ENCODE measurements at regions not wholly inside any gene's neighbourhood (a gene's known extent, or its start where the extent isn't known, plus 50 kb on each side); places are given as distances from the start of the nearest gene placed in this dataset.

DNA sequence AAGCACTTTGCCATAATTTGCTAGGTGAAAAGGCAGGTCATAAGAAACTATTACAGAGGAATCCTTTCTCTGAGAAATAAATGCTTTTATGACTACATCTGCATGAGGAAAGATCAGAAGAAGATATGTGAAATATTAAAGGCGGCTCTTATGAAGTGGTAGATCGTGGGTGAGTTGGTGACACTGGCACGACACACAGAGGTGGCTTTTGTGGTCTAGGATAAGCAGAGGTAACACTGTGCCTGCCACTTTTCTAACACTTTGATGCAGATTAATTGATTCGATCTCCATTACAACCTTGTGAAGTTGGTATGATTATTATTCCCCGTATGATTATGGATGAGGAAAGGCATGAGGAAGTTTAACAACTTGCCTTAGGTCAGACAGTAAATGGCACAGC, 60.0 kb upstream of the ELK3 start:
- DNase-seq = no peak

DNA sequence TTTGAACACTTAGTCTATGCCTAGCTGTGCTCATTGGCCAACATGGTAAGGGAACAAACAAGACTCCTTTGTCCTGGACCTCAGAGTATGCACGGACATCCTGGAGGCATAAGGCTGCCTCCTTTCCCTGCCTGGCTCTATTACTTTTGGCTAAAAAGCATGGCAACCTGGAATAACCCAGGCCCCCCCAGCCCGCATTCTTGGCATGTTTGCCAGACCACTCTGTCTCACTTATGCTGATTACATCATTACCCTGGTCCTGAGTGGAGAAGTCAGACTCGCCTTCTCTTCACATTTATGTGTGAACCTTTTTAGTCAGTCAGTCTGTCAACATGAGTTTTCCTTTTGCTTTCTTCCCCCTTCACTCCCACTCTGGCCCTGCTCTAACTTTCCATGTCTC, 58.0 kb upstream of the ELK3 start:
- no peak for DNase-seq

DNA sequence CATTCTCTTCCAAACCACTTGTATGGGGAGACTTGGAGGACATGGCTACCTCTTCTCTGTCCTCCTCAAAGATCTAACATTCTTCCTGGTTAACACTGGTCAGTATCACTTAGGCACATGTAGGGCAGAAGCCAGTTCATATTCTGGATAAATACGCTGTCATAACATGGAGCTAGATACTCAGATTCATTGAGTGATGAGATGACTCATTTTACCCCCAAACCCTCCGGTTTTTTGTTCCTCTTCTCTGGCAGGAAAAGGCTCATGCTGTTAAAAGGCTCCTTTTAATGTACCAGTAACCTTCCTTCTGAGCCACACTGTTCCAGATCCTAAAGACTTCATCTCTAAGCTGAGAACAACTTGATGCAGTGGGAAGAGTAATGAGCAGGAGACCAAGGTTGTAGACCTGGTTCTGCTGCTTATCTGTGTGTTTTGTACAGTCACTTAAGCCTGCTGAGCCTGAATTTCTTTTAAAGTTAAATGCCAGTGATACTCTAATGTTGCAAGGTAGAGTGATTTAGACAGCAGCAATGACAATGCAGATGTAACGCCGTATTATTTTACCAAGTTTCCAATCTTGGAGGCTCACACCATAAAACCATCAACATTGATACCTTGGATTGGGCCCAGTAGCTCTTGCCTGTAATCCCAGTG, 57.3 kb upstream of the ELK3 start:
- no peak for DNase-seq

DNA sequence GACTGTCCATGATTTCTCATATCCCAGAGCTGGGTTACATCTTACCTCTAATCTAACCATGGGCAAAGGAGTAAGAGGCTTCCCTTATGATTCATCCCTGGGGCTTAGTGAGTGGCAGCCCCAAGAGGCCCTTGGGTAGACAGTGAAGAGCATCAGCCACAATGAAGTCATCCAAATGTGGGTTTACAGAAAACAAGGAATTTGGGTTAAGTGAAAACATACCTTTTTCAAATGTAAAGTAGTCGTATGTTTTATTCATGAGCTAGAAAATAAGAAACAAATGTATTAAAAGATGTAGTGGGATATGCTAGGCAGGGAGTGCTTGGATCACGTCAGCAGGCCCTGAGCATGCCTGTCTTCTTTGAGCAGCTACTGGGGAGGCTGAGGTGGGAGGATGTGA, 54.0 kb upstream of the ELK3 start:
- DNase-seq = no peak

DNA sequence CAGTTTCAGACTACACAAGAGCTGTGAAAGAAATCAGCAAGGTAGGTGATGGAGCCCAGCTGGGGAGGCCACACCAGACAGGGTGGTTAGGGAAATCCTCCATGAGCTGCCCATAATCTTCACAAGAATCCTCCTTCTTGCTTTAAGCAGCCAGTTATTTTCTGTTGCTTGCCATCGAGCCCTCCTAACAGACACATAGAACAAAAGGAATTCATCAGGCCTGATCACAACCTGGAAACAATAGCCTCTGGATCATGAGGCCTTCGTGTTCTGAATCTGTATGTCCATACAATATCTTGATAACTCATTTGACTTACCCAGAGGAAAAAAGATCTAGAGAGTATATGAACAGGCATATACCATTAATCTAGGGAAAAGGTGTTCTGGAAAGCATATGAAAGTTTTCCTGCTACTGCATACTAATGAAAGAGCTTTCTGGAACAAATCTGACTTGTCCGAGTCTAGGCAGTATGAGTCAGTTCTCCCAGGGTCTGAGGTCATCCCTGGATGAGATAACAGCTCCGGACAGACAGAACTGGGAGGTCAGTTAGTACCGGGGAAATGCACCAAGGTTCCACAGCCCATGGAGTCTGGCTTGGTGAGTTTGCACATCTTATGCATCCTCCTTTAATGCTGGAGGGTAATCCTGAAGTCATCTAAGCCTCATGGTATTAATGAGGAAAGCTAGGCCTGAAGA, 52.8 kb upstream of the ELK3 start:
- no peak for DNase-seq

DNA sequence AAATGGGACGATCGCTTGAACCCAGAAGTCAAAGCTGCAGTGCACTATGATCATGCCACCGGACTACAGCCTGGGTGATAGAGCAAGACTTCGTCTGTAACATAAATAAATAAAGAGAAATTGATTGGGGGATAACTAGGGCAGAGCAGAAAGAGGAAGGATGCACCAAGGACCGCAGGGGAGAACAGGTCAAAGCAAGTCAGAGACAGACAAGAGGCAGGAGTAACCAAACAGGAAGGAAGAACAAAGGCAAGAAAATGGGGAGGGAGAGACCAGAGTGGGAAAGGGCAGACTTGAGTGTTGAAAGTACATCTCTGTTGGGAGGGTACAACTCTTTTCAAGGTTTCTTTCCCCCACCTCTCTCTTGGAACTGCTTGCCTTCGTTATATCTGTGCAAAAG, 50.8 kb upstream of the ELK3 start:
- DNase-seq = no peak

DNA sequence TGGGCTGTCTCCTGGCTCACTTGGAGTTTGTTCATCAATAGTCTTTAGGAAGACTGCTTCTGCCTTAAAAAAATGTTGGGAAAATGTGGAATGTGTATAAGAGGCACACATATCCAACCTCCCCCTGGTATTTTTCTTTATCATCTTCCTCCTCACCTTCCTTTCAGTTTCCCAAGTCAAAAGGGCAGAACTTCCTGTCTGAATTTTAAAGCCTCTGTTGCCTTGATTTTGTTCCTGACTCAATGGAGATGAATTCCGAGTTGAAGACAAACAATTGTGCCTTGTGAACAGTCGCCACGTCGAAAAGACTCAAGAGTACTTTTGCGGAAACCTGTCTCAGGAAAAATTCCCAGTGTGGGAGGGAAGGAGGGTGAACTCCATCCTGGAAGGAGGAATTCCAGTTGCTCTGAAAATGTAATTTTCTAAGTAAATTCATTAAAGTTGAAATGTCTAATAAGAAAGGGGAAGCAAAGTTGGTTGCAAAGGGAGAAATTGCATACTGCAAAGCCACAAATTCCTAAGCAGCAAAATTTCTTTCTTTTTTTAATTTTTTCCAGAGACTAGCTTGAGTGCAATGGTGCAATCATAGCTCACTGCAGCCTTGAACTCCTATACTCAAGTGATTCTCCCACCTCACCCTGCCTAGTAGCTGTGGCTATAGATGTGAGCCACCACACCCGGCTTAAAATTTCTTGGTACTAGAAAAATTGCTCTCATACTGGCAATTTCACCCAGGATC, 50.2 kb upstream of the ELK3 start:
- DNase-seq = no peak

All from NCI-H526 (cell line).